H9 (cell line): ENCODE measurements at regions not wholly inside any gene's neighbourhood (a gene's known extent, or its start where the extent isn't known, plus 50 kb on each side); places are given as distances from the start of the nearest gene placed in this dataset.

Source experiments
- DNase-seq: peaks from one replicate; pipeline ENCODE4 v3.0.0-alpha.2; 2017
- H2AFZ ChIP-seq: one replicate; pipeline ENCODE4 v1.6.1; 2013; ENCODE audit warnings: mild to moderate bottlenecking, low read length, control low read depth, moderate library complexity
- H2AK5ac ChIP-seq: 2 replicates; pipeline ENCODE4 v1.6.1; 2013; ENCODE audit warnings: low read length, control low read depth, mixed read lengths; ENCODE audit not compliant: insufficient read length
- H2BK120ac ChIP-seq: one replicate; pipeline ENCODE4 v1.6.1; 2013; ENCODE audit warnings: low read depth, mild to moderate bottlenecking, low read length, control low read depth, inconsistent platforms; ENCODE audit not compliant: poor library complexity, severe bottlenecking
- H2BK12ac ChIP-seq: 2 replicates; pipeline ENCODE4 v1.6.1; 2013; ENCODE audit warnings: low read length, control low read depth, mixed read lengths, low read depth; ENCODE audit not compliant: insufficient read length
- H2BK15ac ChIP-seq: 2 replicates; pipeline ENCODE4 v1.6.1; 2013; ENCODE audit warnings: low read depth, low read length, control low read depth
- H2BK20ac ChIP-seq: one replicate; pipeline ENCODE4 v1.6.1; 2013; ENCODE audit warnings: low read depth, mild to moderate bottlenecking, low read length, control low read depth, inconsistent platforms; ENCODE audit not compliant: poor library complexity, severe bottlenecking
- H2BK5ac ChIP-seq: 2 replicates; pipeline ENCODE4 v1.6.1; 2013; ENCODE audit warnings: low read length, control low read depth, mixed read lengths; ENCODE audit not compliant: insufficient read length
- H3K14ac ChIP-seq: 2 replicates; pipeline ENCODE4 v1.6.1; 2013; ENCODE audit warnings: low read length, control low read depth; ENCODE audit not compliant: insufficient read depth
- H3K18ac ChIP-seq: 2 replicates; pipeline ENCODE4 v1.6.1; 2013; ENCODE audit warnings: low read depth, mild to moderate bottlenecking, mixed read lengths, low read length, control low read depth; ENCODE audit not compliant: insufficient read length
- H3K23ac ChIP-seq: 2 replicates; pipeline ENCODE4 v1.6.1; 2013; ENCODE audit warnings: low read length, control low read depth, mixed read lengths, low read depth; ENCODE audit not compliant: insufficient read length
- H3K23me2 ChIP-seq: 2 replicates; pipeline ENCODE4 v1.6.1; 2013; ENCODE audit warnings: low read depth, mild to moderate bottlenecking, mixed read lengths, low read length, control low read depth; ENCODE audit not compliant: insufficient read length, poor library complexity, severe bottlenecking
- H3K27ac ChIP-seq: 2 replicates; pipeline ENCODE4 v1.5.1; 2013; ENCODE audit warnings: low read length, control low read depth, mixed read lengths, low read depth; ENCODE audit not compliant: insufficient read length
- H3K27me3 ChIP-seq: 2 replicates; pipeline ENCODE4 v1.6.1; 2013; ENCODE audit warnings: low read length, control low read depth, inconsistent platforms; ENCODE audit not compliant: insufficient read depth
- H3K4ac ChIP-seq: 2 replicates; pipeline ENCODE4 v1.6.1; 2013; ENCODE audit warnings: low read depth, mild to moderate bottlenecking, control low read depth, inconsistent platforms, low read length, moderate library complexity
- H3K4me1 ChIP-seq: 2 replicates; pipeline ENCODE4 v1.6.1; 2013; ENCODE audit warnings: low read length, control low read depth, inconsistent platforms; ENCODE audit not compliant: insufficient read depth
- H3K4me2 ChIP-seq: 2 replicates; pipeline ENCODE4 v1.6.1; 2013; ENCODE audit warnings: low read length, control low read depth, mixed read lengths; ENCODE audit not compliant: insufficient read length, insufficient read depth
- H3K56ac ChIP-seq: 2 replicates; pipeline ENCODE4 v1.6.1; 2013; ENCODE audit warnings: low read depth, mild to moderate bottlenecking, mixed read lengths, low read length, control low read depth; ENCODE audit not compliant: insufficient read length
- H3K79me1 ChIP-seq: 2 replicates; pipeline ENCODE4 v1.6.1; 2013; ENCODE audit warnings: low read depth, mild to moderate bottlenecking, moderate library complexity, low read length, control low read depth, inconsistent platforms; ENCODE audit not compliant: insufficient read depth, poor library complexity, severe bottlenecking
- H3K79me2 ChIP-seq: 2 replicates; pipeline ENCODE4 v1.6.1; 2013; ENCODE audit warnings: low read length, control low read depth, inconsistent platforms; ENCODE audit not compliant: insufficient read depth
- H3K9ac ChIP-seq: 2 replicates; pipeline ENCODE4 v1.6.1; 2013; ENCODE audit warnings: low read length, control low read depth, mixed read lengths; ENCODE audit not compliant: insufficient read length; ENCODE audit errors: extremely low read depth
- H3K9me3 ChIP-seq: one replicate; pipeline ENCODE4 v1.6.1; 2013; ENCODE audit warnings: low read depth, low read length, inconsistent platforms; ENCODE audit not compliant: control insufficient read depth
- H3T11ph ChIP-seq: one replicate; pipeline ENCODE4 v1.6.1; 2013; ENCODE audit warnings: mild to moderate bottlenecking, low read length, control low read depth, inconsistent platforms
- H4K20me1 ChIP-seq: one replicate; pipeline ENCODE4 v1.6.1; 2013; ENCODE audit not compliant: control insufficient read depth, insufficient read length, insufficient read depth
- H4K5ac ChIP-seq: 2 replicates; pipeline ENCODE4 v1.6.1; 2013; ENCODE audit warnings: low read depth, mild to moderate bottlenecking, mixed read lengths, low read length, control low read depth; ENCODE audit not compliant: insufficient read length
- H4K8ac ChIP-seq: replicated peaks from 2 replicates; pipeline ENCODE4 v1.6.1; 2013; ENCODE audit warnings: low read length, control low read depth, mixed read lengths, low read depth; ENCODE audit not compliant: insufficient read length
- H4K91ac ChIP-seq: 2 replicates; pipeline ENCODE4 v1.6.1; 2013; ENCODE audit warnings: low read depth, mild to moderate bottlenecking, moderate library complexity, mixed read lengths, low read length, control low read depth; ENCODE audit not compliant: insufficient read length
- H3K27ac Mint-ChIP-seq, 3 experiments: 2 replicates in 2 of 3; 3 replicates in 1 of 3; pipeline ENCODE4 v1.8.0; 2020 to 2021; ENCODE audit warnings: mixed read lengths in 3 of 3, mild to moderate bottlenecking in 1 of 3, moderate library complexity in 1 of 3
- H3K27me3 Mint-ChIP-seq: 2 replicates; pipeline ENCODE4 v1.8.0; 2021; ENCODE audit warnings: low read depth, mild to moderate bottlenecking, moderate library complexity, mixed read lengths
- H3K36me3 Mint-ChIP-seq, 3 experiments: 2 replicates in 2 of 3; 3 replicates in 1 of 3; pipeline ENCODE4 v1.8.0; 2020 to 2021; ENCODE audit warnings: low read depth in 3 of 3, mixed read lengths in 3 of 3; ENCODE audit not compliant: insufficient read depth in 1 of 3
- H3K4me1 Mint-ChIP-seq, 2 experiments: 2 replicates each; pipeline ENCODE4 v1.8.0; 2020; ENCODE audit warnings: mixed read lengths in 2 of 2
- H3K4me3 Mint-ChIP-seq, 2 experiments: 2 replicates in 1 of 2; 3 replicates in 1 of 2; pipeline ENCODE4 v1.8.0; 2020 to 2021; ENCODE audit warnings: mild to moderate bottlenecking in 2 of 2, mixed read lengths in 2 of 2, moderate library complexity in 1 of 2
- H3K9me3 Mint-ChIP-seq, 2 experiments: 2 replicates in 1 of 2; 3 replicates in 1 of 2; pipeline ENCODE4 v1.8.0; 2020; ENCODE audit warnings: mild to moderate bottlenecking in 2 of 2, mixed read lengths in 2 of 2, moderate library complexity in 1 of 2
- CTCF ChIP-seq: fragments of 200-600 bp; sonication (generic); conservative IDR thresholded peaks from 3 replicates; pipeline ENCODE4 v1.8.0; 2021; ENCODE audit warnings: antibody characterized with exemption, mild to moderate bottlenecking
- WGBS: extraction: QIAGEN DNeasy Blood & Tissue Kit; methylation state at CpG from one replicate; pipeline ENCODE4 v1.1.7; 2013; ENCODE audit warnings: missing lambda C conversion rate, low lambda C conversion rate, mixed read lengths; ENCODE audit not compliant: insufficient read length; ENCODE audit errors: extremely low coverage; 5-methylcytosine and 5-hydroxymethylcytosine counted together

GRCh38 chr3:101992863-101993262 lies 143.5 kb downstream of the NFKBIZ start:
- no peaks in the 10 kb centered on the region for H4K20me1 ChIP-seq
- no peak overlapping the region for H2BK120ac ChIP-seq
- Mint-ChIP-seq H3K4me1 (no peaks in the 10 kb centered on the region), H3K9me3 (no peaks in the 10 kb centered on the region), H3K27me3 (no peaks in the 10 kb centered on the region), H3K27ac (no peak overlapping the region), H3K36me3 (no peaks in the 10 kb centered on the region), H3K4me3 (no peak overlapping the region)
- no peak overlapping the region for H3K23ac ChIP-seq
- DNase-seq, result no peak
- TF ChIP-seq CTCF, result no peak
- H3K14ac ChIP-seq, result no peak overlapping the region
- no peak overlapping the region for H3K9ac ChIP-seq
- H3T11ph ChIP-seq, result no peak overlapping the region
- H3K56ac ChIP-seq, result no peak overlapping the region
- no peaks in the 10 kb centered on the region for H3K4me1 ChIP-seq
- no peaks in the 10 kb centered on the region for H3K27me3 ChIP-seq
- no peak overlapping the region for H3K27ac ChIP-seq
- WGBS, result no CpG with 5 or more reads among the region's 2 CpGs
- no peak overlapping the region for H2AK5ac ChIP-seq
- no peak overlapping the region for H2BK20ac ChIP-seq
- no peak overlapping the region for H3K4me2 ChIP-seq
- H2BK15ac ChIP-seq, result no peak overlapping the region
- no peak overlapping the region for H2AFZ ChIP-seq
- no peak overlapping the region for H2BK5ac ChIP-seq
- no peak overlapping the region for H4K8ac ChIP-seq
- no peak overlapping the region for H3K4ac ChIP-seq
- H3K9me3 ChIP-seq, result no peaks in the 10 kb centered on the region
- H3K23me2 ChIP-seq, result no peaks in the 10 kb centered on the region
- H2BK12ac ChIP-seq, result no peak overlapping the region
- no peaks in the 10 kb centered on the region for H3K79me2 ChIP-seq
- H3K79me1 ChIP-seq, result no peaks in the 10 kb centered on the region
- H4K5ac ChIP-seq, result no peak overlapping the region
- no peak overlapping the region for H3K18ac ChIP-seq
- no peak overlapping the region for H4K91ac ChIP-seq
